HepG2 (cell line): ENCODE measurements at regions not wholly inside any gene's neighbourhood (a gene's known extent, or its start where the extent isn't known, plus 50 kb on each side); places are given as distances from the start of the nearest gene placed in this dataset.

Experiments
- ATAC-seq: fragments of 200-7000 bp; cut with Tn5 transposase; 3 replicates; pipeline ENCODE4 v1.9.1; 2020; ENCODE audit warnings: mild to moderate bottlenecking, moderate library complexity
- BruUV-seq: library from RNA; stranded (reverse); fragments of 400-500 nt; replicated peaks from 2 replicates; lab custom pipeline; 2021; lab: Mats Ljungman, UMichigan
- CTCF ChIA-PET: fragments of 300-600 bp; formaldehyde crosslinking; extraction: SDS; loops from one replicate; lab custom pipeline; 2021; ENCODE audit warnings: low total read pairs, inconsistent platforms, low intra/inter-chr PET ratio; lab: Yijun Ruan, JAX
- POLR2A ChIA-PET: fragments of 350-600 bp; sonication (Branson Sonifier 250); formaldehyde crosslinking; loops from one replicate; lab custom pipeline; 2020; ENCODE audit warnings: antibody characterized with exemption, inconsistent platforms; lab: Yijun Ruan, JAX
- DNase-seq: peaks from one replicate; pipeline ENCODE4 v3.0.0-alpha.2; 2015; ENCODE audit warnings: low spot score
- FAIRE-seq: peaks from 3 replicates; lab custom pipeline; 2011; peaks lifted over from hg19 to GRCh38; lab: Jason Lieb, UNC
- H2AFZ ChIP-seq: one replicate; pipeline ENCODE4 v1.6.1; 2011; ENCODE audit warnings: low read length, inconsistent platforms
- H3K27ac ChIP-seq: fragments of 300-600 bp; 3 replicates; pipeline ENCODE4 v1.8.0; 2011; ENCODE audit warnings: mixed run types, mild to moderate bottlenecking, mixed read lengths, low read length, inconsistent platforms; ENCODE audit not compliant: insufficient read depth; ENCODE audit errors: extremely low read length
- H3K27me3 ChIP-seq, 2 experiments: fragments of 200-600 bp in 1 of 2; 2 replicates in 1 of 2; 3 replicates in 1 of 2; pipeline versions ENCODE4 v1.6.0 to v1.8.0; 2011; ENCODE audit warnings: low read length in 2 of 2, mild to moderate bottlenecking in 2 of 2, moderate library complexity in 2 of 2, inconsistent platforms in 1 of 2; ENCODE audit not compliant: insufficient read depth in 2 of 2, control insufficient read depth in 1 of 2
- H3K36me3 ChIP-seq, 2 experiments: fragments of 200-600 bp in 1 of 2; replicated peaks in 1 of 2; 2 replicates in 1 of 2; 3 replicates in 1 of 2; pipeline versions ENCODE4 v1.5.1 to v1.8.0; 2011; ENCODE audit warnings: low read length in 2 of 2, inconsistent platforms in 1 of 2; ENCODE audit not compliant: insufficient read depth in 2 of 2, control insufficient read depth in 1 of 2
- H3K4me1 ChIP-seq: 2 replicates; pipeline ENCODE4 v1.5.1; 2012; ENCODE audit warnings: low read length, inconsistent platforms; ENCODE audit not compliant: insufficient read depth
- H3K4me2 ChIP-seq: 2 replicates; pipeline ENCODE4 v1.6.0; 2011; ENCODE audit warnings: low read depth, low read length, inconsistent platforms
- H3K4me3 ChIP-seq, 3 experiments: fragments of 200-600 bp in 1 of 3; sonication (generic), shearing (Covaris generic) in 1 of 3; replicated peaks in 1 of 3; 2 replicates each; pipeline ENCODE4 v1.5.1; 2011 to 2016; ENCODE audit warnings: low read length in 3 of 3, inconsistent platforms in 2 of 3, low read depth in 2 of 3, mild to moderate bottlenecking in 2 of 3, control low read depth in 1 of 3, mixed read lengths in 1 of 3; ENCODE audit not compliant: insufficient read depth in 1 of 3
- H3K79me2 ChIP-seq: one replicate; pipeline ENCODE4 v1.6.1; 2011; ENCODE audit warnings: low read length, inconsistent platforms; ENCODE audit not compliant: insufficient read depth
- H3K9ac ChIP-seq: 2 replicates; pipeline ENCODE4 v1.6.0; 2011; ENCODE audit warnings: mild to moderate bottlenecking, low read depth, low read length, inconsistent platforms; ENCODE audit not compliant: insufficient read depth
- H3K9me3 ChIP-seq: 2 replicates; pipeline ENCODE4 v1.5.1; 2012; ENCODE audit warnings: mild to moderate bottlenecking, low read length
- H4K20me1 ChIP-seq: 2 replicates; pipeline ENCODE4 v1.6.0; 2011; ENCODE audit warnings: inconsistent platforms, mild to moderate bottlenecking, low read length, moderate library complexity; ENCODE audit not compliant: insufficient read depth
- ASH2L ChIP-seq: fragments of 300-600, 200-600 bp; sonication (generic); IDR thresholded peaks from 2 replicates; pipeline ENCODE4 v1.7.0; 2017; ENCODE audit warnings: low read depth, mild to moderate bottlenecking, moderate library complexity, mixed read lengths, low read length; ENCODE audit not compliant: insufficient read length
- ATF1 ChIP-seq: IDR thresholded peaks from 2 replicates; pipeline ENCODE4 v1.6.1; 2016; ENCODE audit warnings: mild to moderate bottlenecking, control low read depth
- ATF3 ChIP-seq: sonication (generic); formaldehyde crosslinking; IDR thresholded peaks from 2 replicates; pipeline ENCODE4 v1.4.0; 2020; ENCODE audit warnings: missing genetic modification reagents
- BRD4 ChIP-seq: sonication (generic); formaldehyde crosslinking; IDR thresholded peaks from 2 replicates; pipeline ENCODE4 v1.4.0; 2020; ENCODE audit warnings: missing genetic modification reagents
- KDM4B ChIP-seq: sonication (generic); formaldehyde crosslinking; IDR thresholded peaks from 2 replicates; pipeline ENCODE4 v1.4.0; 2020; ENCODE audit warnings: missing genetic modification reagents
- KDM5B ChIP-seq: sonication (generic); formaldehyde crosslinking; IDR thresholded peaks from 2 replicates; pipeline ENCODE4 v1.4.0; 2020; ENCODE audit warnings: missing genetic modification reagents, mild to moderate bottlenecking, borderline replicate concordance
- ZNF296 ChIP-seq: sonication (generic); formaldehyde crosslinking; conservative IDR thresholded peaks from 2 replicates; pipeline ENCODE4 v1.5.0; 2020; ENCODE audit warnings: mild to moderate bottlenecking, missing genetic modification reagents
- ZNF331 ChIP-seq: sonication (generic); formaldehyde crosslinking; IDR thresholded peaks from 2 replicates; pipeline ENCODE4 v1.4.0; 2020; ENCODE audit warnings: missing genetic modification reagents
- ZNF432 ChIP-seq: sonication (generic); formaldehyde crosslinking; IDR thresholded peaks from 2 replicates; pipeline ENCODE4 v1.5.0; 2020; ENCODE audit warnings: missing genetic modification reagents, mild to moderate bottlenecking, borderline replicate concordance
- ZNF652 ChIP-seq: IDR thresholded peaks from 2 replicates; pipeline ENCODE4 v1.6.1; 2016; ENCODE audit warnings: low read depth, borderline replicate concordance
- ZNF746 ChIP-seq: sonication (generic); formaldehyde crosslinking; IDR thresholded peaks from 2 replicates; pipeline ENCODE4 v1.8.0; 2022; ENCODE audit warnings: mild to moderate bottlenecking, missing genetic modification reagents
- ZSCAN31 ChIP-seq: sonication (generic); formaldehyde crosslinking; IDR thresholded peaks from 2 replicates; pipeline ENCODE4 v1.5.0; 2020; ENCODE audit warnings: low read depth, mild to moderate bottlenecking, missing genetic modification reagents
- WGBS: methylation state at CpG from one replicate; pipeline ENCODE4 v1.1.6; 2017; ENCODE audit warnings: low lambda C conversion rate; 5-methylcytosine and 5-hydroxymethylcytosine counted together
- in situ Hi-C: cut with HindIII; loops from 2 replicates; pipeline ENCODE4 v1.10.0; 2017; ENCODE audit warnings: low pct_unique_long_range_greater_than_20kb; ENCODE audit not compliant: extremely low pct_ligation_motif_present
- intact Hi-C: fragments of 100-400 bp; cut with micrococcal nuclease; formaldehyde crosslinking; loops from one replicate; pipeline ENCODE4 v1.10.0; 2022; ENCODE audit not compliant: unreplicated experiment

GRCh38 chr13:85537601-85538000 lies 261.6 kb downstream of the SLITRK6 start:
- POLR2A ChIA-PET = no interaction called here
- no peak for ATAC-seq
- Histone ChIP-seq H3K4me1 (no peaks in the 10 kb centered on the region), H3K4me2 (no peak overlapping the region), H2AFZ (no peak overlapping the region), H3K36me3 (no peaks in the 10 kb centered on the region)
- intact Hi-C loops = no loop called here
- no peak for TF ChIP-seq ZNF432 (CRISPR knock-in tag)
- TF ChIP-seq ASH2L = no peak
- no peak for TF ChIP-seq ZSCAN31 (CRISPR knock-in tag)
- TF ChIP-seq KDM4B (CRISPR knock-in tag) = no peak
- TF ChIP-seq ZNF331 (CRISPR knock-in tag) = no peak
- no peak for TF ChIP-seq ZNF746 (CRISPR knock-in tag)
- TF ChIP-seq ZNF652 (CRISPR knock-in tag) = no peak
- TF ChIP-seq ATF3 (CRISPR knock-in tag) = no peak
- TF ChIP-seq, all 625 proteins: peak for 0
- H3K27ac ChIP-seq = no peak overlapping the region
- FAIRE-seq (no peak), DNase-seq (no peak)
- 1% methylated on average over 2 of the region's 2 CpGs for WGBS
- no peaks in the 10 kb centered on the region for H3K79me2 ChIP-seq
- no TSS peak for BruUV-seq
- in situ Hi-C loops = no loop called here
- no peaks in the 10 kb centered on the region for H3K27me3 ChIP-seq
- no peaks in the 10 kb centered on the region for H3K9me3 ChIP-seq
- H3K9ac ChIP-seq = no peak overlapping the region
- H3K4me3 ChIP-seq = no peak overlapping the region
- CTCF ChIA-PET = no interaction called here
- no peaks in the 10 kb centered on the region for H4K20me1 ChIP-seq

- H3K27me3 ChIP-seq = no peaks in the 10 kb centered on the region
- H3K4me2 ChIP-seq = no peak overlapping the region
- no TSS peak for BruUV-seq
- H3K9me3 ChIP-seq = no peaks in the 10 kb centered on the region
- DNase-seq (no peak), FAIRE-seq (no peak), ATAC-seq (no peak)
- H3K4me3 ChIP-seq = no peak overlapping the region
- no peak overlapping the region for H3K9ac ChIP-seq
- no peaks in the 10 kb centered on the region for H3K36me3 ChIP-seq
- H4K20me1 ChIP-seq = no peaks in the 10 kb centered on the region
- 0% methylated on average over 1 of the region's 1 CpG for WGBS
- H3K79me2 ChIP-seq = no peaks in the 10 kb centered on the region
- in situ Hi-C loops (no loop called here), intact Hi-C loops (no loop called here)
- ChIA-PET POLR2A (no interaction called here), CTCF (no interaction called here)
- H2AFZ ChIP-seq = no peak overlapping the region
- H3K4me1 ChIP-seq = no peaks in the 10 kb centered on the region
- H3K27ac ChIP-seq = no peak overlapping the region
- TF ChIP-seq ZNF296 (CRISPR knock-in tag) (no peak), BRD4 (no peak), KDM5B (CRISPR knock-in tag) (no peak), ATF1 (CRISPR knock-in tag) (no peak)
Measured at GRCh38 chr13:85536706-85537105, 262.5 kb downstream of the SLITRK6 start.
